PFSK-1 (cell line): ENCODE measurements at regions not wholly inside any gene's neighbourhood (a gene's known extent, or its start where the extent isn't known, plus 50 kb on each side); places are given as distances from the start of the nearest gene placed in this dataset.

ENCODE experiments used
- FOXP2 ChIP-seq: optimal IDR thresholded peaks from 2 replicates; pipeline ENCODE3; 2011; ENCODE audit warnings: borderline replicate concordance, control low read depth, inconsistent platforms; ENCODE audit not compliant: insufficient read depth; ENCODE audit errors: extremely low read length, extremely low read depth
- POLR2AphosphoS5 ChIP-seq: IDR thresholded peaks from 2 replicates; pipeline ENCODE4 v1.6.1; 2012; ENCODE audit warnings: low read depth, mild to moderate bottlenecking, control low read depth, low read length, moderate library complexity
- REST ChIP-seq, 2 experiments: IDR thresholded peaks; 2 replicates each; pipeline versions ENCODE4 v1.6.1 to v1.8.0; 2011 to 2012; ENCODE audit warnings: low read depth in 2 of 2, low read length in 2 of 2, control low read depth in 1 of 2, inconsistent platforms in 1 of 2, mild to moderate bottlenecking in 1 of 2, moderate library complexity in 1 of 2; ENCODE audit not compliant: insufficient read depth in 1 of 2
- SIN3A ChIP-seq: IDR thresholded peaks from 2 replicates; pipeline ENCODE4 v1.6.1; 2012; ENCODE audit warnings: mild to moderate bottlenecking, low read length, moderate library complexity, borderline replicate concordance; ENCODE audit not compliant: insufficient read depth
- TAF1 ChIP-seq: IDR thresholded peaks from 2 replicates; pipeline ENCODE4 v1.6.1; 2012; ENCODE audit warnings: low read length, control low read depth, borderline replicate concordance; ENCODE audit not compliant: insufficient read depth

- no peak for TF ChIP-seq FOXP2
- TF ChIP-seq POLR2AphosphoS5: no peak
Measured at GRCh38 chr4:179485781-179486180, 2043.5 kb upstream of the AGA start.

- TF ChIP-seq POLR2AphosphoS5 (no peak), REST (IDR thresholded peaks at IDR 0.05; ENCODE audit: insufficient read depth in 1 of 2, low read depth in 2 of 2, low read length in 2 of 2) (no peak), TAF1 (no peak), FOXP2 (no peak), SIN3A (no peak)
Measured at GRCh38 chr4:179486570-179487335, 2044.5 kb upstream of the AGA start.

- no peak for TF ChIP-seq TAF1
- TF ChIP-seq POLR2AphosphoS5: no peak
- no peak for TF ChIP-seq FOXP2
- TF ChIP-seq REST (IDR thresholded peaks at IDR 0.05; ENCODE audit: insufficient read depth in 1 of 2, low read depth in 2 of 2, low read length in 2 of 2): no peak
- TF ChIP-seq SIN3A: no peak
Measured at GRCh38 chr4:179492260-179493080, 2050.2 kb upstream of the AGA start.

GRCh38 chr4:179503976-179504375 is 2061.7 kb upstream of the AGA start:
- TF ChIP-seq REST (IDR thresholded peaks at IDR 0.05; ENCODE audit: insufficient read depth in 1 of 2, low read depth in 2 of 2, low read length in 2 of 2) (no peak), SIN3A (no peak), POLR2AphosphoS5 (no peak), FOXP2 (no peak)

- no peak for TF ChIP-seq SIN3A
- TF ChIP-seq POLR2AphosphoS5: no peak
- no peak for TF ChIP-seq FOXP2
- TF ChIP-seq TAF1: no peak
- TF ChIP-seq REST (IDR thresholded peaks at IDR 0.05; ENCODE audit: insufficient read depth in 1 of 2, low read depth in 2 of 2, low read length in 2 of 2): no peak
Measured at GRCh38 chr4:179509489-179509888, 2067.3 kb upstream of the AGA start.
